ENCODE measurements at regions not wholly inside any gene's neighbourhood (a gene's known extent, or its start where the extent isn't known, plus 50 kb on each side); places are given as distances from the start of the nearest gene placed in this dataset.

DNA sequence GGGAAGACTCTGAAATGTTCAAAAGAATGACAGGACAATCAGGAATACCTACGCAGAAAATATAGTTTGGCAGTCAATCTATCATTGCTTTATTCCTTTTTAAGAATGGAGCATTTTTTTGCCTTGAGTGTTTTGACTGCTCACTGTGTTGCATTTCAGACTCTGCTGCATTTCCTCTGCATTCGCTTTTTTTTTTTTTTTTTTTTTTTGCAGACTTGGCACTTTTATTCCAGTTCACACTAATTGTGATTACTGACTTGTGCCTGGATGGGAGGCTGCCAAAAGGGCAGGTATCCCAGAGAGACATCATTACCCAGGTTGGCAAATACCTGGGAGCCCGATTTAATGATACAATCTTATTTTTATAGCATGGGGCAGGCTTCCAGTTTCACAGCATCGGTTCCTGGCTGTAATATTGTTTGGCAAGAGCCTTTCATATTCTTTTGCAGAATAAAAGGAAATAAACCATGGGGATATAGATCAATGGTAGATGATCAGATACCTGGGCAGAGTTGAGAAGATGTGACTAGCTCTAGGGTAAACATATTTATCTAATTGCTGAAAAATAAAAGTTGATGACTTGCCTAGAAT lies 1132.6 kb downstream of the MAT2B start:
- no peak for DNase-seq

DNA sequence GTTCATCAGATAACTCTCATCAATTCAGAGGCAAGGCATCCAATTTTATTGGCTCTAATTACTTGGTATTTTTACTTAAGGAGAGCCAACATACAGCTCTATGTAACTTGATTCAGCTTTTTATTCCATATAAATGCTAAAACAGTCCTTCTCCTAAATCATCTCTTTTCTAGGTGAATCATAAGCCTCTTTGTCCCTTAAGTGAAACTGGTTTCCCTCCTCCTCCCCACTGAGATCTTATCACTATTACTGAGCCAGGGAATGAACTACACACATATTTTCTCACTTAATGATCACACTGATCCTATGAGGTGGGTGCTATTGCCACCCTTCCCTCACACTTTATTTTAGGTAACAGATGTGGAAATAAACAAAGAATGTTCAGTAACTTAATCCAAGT lies 1143.8 kb downstream of the MAT2B start:
- no peak for DNase-seq

DNA sequence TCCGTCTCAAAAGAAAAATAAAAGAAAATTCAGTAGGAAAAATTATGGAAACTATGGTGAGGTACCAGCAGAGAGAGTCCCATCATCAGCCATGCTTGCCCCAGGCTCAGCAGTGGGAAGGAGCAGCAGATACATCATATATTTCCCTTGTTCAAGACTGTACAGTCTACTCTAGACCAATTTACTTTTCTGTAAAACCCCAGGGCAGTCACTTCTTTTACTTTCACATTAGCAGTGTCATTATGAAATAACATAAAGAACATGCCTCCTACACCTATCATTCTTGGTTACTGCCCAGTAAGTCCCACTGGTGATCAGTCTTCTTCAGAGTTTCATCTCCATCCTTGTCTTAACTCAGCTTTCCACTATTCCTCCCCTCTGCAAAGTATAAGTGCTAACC lies 1145.0 kb downstream of the MAT2B start:
- DNase-seq = no peak

DNA sequence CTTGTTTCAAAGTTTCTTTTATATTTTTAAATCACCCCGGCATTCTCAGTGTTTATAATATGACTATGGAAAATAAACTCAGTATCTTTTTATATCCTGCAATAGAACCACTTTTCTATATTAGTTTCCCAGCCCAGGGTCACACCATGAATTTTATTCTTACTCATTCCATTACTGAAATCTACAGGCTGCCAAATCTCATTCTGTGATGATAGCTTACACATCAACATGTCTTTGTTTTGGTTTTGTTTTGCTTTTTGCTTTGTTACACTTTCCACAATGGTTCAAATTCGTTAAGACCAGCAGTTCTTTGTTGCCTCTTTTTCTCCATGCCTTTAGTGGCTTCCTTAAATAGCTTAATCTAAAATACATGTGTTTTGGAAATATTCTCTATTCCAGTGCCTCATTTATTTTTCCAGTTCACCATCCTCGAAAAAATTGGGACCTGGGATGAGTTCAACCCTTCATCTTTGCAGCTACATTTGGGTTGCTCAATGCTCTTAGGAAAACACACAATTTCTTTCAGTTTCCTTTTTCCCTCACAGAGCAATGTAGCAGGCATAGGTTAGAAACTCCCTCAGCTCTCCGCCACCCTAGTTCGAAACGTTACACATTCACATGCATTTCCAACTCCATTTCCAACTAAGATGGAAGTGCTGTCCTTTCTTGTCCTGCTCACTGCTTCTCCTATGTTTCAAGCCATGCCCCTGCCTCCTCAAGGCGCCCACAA lies 1146.3 kb downstream of the MAT2B start:
- DNase-seq = no peak

DNA sequence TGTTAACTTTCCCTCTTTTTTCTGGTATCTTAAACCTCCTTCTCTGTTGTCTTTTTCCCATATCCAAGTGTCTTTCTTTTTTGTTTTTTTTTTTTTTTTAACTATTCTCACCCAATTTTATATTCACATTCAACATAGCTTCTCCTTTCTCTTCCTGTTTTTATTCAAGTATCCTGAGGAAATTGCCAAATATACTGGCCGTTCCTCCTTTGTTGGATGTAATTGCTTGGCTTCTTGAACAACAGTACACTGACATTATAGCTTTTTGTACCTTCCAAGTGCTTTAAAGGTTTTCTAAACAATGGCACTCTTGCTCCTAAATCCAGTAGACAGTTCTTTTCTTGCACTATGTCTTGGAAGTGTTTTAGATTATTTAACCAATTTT lies 1146.8 kb downstream of the MAT2B start:
- DNase-seq = no peak

DNA sequence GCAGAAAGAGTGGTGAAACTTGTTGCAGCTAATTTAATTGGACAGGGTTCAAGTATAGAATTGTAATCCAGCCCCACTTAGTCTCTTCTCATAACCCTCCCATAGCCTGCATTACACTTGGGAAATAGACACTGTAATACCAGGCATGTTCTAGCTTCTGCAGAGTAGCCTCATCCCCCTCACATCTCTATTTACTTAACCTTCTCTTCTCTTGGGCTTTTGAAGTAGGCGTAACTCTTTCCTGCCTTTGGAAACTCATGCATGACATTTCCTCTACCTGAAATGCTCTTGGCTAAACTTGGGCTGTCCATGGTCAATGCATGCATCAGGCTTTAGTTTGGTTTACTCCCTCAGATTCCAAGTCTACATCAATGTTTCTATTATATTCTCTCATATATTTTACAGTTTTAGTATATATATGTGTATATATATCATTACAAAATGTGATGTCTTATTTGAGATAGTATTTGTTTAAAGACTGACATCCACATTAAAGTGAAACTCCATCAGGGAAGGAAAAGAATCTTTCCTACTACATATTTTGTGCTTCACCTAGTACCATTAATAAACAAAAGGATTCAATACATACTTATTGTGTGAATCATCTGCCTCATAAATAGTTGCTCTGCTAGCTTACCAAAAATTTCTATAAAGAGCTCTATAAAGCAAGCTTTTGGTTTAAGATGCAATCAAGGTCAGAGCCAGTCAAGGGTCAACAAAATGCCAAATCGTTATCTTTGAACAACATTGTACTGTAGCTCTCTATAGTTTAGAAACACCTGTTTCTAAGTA lies 1158.0 kb downstream of the MAT2B start:
- no peak for DNase-seq

DNA sequence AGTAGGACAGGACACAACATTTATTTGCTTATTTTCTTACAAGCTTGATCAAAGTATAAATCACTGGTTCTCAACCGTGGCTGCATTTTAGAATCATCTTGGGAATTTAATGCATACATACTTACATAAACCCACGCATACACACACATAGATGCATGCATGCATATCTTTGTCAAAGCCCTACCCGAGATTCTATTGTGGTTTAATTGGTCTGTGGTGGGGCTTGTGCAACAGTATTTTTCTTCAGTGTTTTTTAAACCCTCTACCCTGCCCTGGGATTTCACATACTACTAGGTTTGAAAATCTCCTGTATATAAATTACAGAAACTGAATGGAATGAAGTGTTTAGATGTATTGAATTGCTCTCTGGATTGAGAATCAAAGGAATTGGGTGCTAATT lies 1166.2 kb downstream of the MAT2B start:
- DNase-seq = no peak

DNA sequence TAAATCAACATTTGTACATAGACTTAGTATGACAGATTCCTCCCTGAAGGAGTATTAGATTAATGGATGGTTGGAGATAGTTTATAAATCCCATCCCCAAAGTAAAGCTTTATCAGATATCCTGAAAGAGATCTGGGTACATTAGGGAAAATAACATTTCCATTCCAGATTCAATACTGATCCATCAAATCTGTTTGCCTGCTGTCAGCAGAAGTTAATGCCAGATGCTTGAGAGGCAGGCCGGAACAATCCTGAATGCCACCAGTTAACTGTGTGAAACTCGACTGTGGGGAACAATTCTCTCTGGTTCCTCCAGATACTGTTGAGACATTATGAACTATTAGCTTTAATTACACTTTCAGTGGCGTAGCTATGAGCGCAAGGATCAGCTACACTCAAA lies 1166.8 kb downstream of the MAT2B start:
- DNase-seq = no peak

DNA sequence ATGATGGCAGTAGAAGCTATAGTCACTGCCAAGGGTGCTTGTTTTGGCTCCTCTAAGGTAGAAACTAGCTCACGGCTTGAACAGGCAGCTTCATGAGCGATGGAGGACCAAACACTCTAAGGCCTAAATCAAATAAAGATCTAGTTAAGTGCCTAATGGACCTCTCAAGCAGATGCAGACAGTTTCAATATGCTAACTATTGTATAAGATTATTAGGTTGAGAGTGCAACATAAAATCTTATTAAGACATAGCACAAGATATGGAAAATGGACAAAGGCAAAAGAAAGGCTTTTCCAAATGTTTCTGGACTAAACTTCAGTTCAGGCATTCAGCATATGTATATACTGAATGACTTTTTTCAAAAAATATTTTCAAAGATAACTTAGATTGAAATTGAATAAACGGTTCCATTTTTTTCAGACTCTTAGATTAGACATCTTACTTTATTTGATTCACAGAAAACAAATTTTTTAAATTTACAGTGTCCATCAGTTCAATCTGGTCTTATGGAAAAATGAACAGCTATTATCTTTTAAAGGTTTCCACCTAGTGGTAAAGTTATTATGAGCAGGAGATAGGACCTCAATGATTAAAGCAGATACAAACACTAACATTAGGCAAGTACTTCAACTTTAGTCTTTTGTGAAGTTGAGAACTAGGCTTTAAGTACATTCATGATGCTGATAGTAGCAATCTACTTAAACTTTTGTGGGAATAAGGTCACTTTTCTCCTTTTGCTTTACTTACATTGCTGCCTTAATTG lies 1167.7 kb downstream of the MAT2B start:
- no peak for DNase-seq

DNA sequence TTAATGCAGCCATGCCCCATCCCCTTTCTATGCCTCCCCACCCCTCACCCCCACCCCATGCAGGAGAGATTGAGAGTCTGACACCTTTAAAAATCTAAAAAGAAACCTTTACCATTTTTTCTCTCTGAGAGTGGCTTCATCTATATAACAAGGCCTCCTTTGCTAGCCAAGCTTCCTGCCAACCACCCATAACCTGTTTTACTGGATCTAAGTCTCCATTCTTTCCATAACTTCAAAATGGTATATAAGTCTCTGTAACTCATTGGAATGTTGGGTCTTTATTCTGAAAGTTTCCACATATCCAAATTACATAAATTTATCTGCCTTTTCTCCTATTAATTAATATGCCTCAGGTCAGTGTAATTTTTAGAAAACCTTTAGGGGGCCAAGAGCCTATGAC lies 1174.0 kb downstream of the MAT2B start:
- no peak for DNase-seq

DNA sequence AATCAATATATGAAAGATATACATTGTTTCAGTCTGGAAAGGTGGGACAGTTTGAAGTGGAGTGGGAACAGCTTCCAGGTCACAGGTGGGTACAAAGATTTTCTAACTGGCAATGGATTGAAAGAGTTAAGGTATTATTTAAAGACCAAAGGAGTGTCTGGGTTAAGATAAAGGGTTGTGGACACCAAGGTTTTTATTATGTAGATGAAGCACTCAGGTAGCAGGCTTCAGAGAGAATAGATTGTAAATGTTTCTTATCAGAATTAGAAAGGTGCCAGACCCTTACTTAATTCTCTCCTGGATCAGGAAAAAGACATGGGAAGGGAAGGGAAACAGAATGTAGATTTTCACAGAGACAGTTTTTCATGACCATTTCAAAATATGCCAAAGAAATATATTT lies 1174.8 kb downstream of the MAT2B start:
- DNase-seq = no peak

DNA sequence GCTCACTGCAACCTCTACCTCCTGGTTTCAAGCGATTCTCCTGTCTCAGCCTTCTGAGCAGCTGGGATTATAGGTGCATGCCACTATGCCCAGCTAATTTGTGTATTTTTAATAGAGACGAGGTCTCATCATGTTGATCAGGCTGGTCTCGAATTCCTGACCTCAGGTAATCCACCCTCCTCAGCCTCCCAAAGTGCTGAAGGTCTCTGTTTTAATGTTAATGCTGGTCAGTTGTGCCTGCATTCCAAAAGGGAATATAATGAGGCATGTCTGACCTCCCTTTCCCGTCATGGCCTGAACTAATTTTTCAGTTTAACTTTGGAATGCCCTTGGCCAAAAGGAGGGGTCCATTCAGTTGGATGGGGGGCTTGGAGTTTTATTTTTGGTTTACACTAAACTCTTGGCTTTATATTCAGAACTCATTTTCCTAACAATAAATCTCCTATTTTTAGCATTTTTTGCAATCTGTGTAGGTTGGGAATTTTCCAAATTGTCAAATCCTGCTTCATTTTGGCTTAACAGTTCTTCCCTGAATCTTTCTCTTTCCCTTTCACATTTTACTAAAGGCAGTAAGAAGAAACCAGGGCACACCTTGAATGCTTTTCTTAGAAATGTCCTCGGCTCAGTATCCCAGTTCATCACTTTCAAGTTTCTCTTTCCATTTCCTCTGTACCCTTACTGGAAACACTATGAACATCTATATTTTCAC lies 1175.5 kb downstream of the MAT2B start:
- no peak for DNase-seq

DNA sequence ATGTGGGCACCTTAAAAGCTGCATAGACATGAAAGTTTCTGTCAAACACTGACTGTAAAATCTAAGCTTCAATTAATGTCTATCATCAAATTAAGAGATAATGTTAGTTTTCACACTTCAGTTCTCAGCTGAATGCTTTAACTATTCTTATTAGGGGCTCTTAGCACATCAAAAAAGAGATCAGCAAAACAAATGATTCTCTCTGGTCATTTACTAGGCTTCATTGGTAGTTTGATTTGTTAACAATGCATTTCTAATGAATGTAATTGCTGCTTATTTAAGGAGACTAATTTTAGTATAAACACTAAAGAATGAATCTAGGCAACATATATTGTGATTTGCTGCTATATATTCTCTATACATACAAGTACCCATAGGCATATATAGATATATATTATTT lies 1182.0 kb downstream of the MAT2B start:
- DNase-seq = no peak

DNA sequence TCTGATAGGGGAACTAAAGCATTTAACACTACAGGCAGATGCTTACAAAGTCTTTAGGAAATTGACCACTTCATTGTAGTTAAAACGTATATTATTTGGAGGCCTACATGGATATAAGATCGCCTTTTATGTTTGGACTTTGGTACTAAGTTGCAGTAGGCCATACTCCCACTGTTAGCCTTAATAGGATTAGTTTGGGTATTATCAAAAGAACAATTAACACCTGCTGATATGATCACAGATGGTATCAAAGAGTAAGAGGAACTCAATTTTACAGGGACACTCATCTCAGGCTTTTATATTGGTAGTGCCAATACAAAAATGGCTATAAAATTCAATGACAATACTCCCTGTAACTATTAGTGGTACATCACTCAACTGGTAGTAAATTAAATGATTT lies 1183.0 kb downstream of the MAT2B start:
- DNase-seq = no peak

DNA sequence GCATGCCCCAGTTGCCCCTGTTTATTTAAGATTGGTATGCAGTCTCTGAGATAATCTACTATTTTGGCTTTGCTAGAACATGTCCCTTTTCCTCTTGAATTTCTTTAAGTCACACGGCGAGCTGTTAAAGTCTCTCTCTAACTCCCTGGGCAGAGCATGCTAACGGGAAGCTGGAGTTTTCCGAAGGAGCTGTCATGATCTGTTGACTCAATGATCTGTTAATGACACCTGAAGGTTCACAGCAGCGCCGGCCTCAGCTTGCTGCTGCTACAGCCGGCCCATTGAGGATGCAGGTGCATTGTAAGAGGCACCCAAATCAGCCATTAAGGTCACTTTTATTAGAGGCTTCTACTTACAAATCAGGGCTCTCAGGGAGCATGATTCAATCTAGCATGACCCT lies 1203.4 kb downstream of the MAT2B start:
- no peak for DNase-seq

DNA sequence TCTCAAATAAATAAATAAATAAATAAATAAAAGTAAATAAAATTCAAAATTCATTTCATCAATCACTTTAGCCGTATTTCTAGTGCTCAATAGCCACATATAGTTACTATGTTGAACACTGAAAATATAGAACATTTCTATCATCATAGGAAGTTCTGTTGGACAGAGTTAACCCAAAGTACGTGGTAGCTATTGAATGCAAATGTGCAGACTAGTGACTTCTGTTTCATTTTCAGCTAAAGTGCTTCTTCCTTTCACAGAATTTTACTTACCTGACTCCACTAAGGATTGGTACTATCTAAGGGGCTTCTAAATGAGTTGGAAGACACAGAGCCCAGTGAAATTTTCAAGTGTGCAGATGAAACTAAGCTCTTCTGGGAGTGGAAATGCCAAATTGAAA lies 1208.3 kb downstream of the MAT2B start:
- no peak for DNase-seq

DNA sequence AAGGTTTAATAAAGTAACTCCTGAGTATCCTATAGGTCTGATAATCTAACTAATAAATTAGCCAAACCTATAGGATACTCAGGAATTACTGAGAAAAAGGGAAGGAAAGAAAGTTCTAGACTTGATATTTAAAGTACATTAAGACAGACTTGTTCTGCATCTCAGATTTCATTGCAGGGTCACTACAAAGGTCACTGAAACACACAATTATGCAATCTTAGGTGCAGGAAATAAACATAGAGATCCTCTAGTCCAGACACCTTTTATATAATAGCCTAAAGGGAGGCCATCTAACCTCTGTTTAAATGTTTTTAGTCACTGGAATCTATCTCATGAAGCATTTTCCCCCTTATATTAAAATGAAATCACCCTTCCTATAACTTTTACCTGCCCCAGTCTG lies 1215.7 kb downstream of the MAT2B start:
- no peak for DNase-seq

DNA sequence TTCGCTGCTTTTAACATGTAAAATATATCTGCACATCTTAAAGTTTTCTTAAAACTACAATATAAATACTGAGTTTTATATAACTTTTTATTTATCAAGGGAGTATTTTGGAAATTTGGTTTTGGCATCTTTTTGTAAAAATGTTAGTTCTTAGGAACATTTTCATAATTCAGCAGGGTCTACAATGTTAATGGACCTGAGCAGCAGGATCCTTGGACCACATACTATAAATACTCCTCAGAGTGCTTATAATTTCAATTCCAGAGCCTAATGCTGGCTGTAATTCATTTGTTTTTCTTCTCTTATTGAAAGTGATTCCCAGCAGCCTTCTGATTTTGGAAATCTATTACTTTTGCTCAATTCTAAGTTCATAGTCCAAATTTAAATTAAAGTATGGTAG lies 1216.2 kb downstream of the MAT2B start:
- no peak for DNase-seq

DNA sequence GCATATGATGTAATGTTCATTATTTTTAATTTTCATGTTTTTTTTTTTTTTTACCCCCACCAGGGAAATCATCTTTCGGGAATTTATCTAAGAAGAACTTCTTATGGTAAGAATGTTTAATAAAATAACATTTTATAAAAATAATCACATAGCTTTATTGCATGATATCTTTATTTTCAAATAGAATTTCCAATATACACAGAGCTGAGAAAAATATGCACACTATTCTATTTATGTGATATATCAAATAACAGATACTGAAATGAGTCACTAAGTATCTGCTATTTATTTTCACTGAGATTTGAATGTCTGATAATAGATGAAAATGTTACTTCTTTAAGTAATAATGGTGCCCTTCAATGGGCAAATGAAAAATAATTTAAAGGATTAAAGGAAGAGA lies 1217.3 kb downstream of the MAT2B start:
- no peak for DNase-seq

DNA sequence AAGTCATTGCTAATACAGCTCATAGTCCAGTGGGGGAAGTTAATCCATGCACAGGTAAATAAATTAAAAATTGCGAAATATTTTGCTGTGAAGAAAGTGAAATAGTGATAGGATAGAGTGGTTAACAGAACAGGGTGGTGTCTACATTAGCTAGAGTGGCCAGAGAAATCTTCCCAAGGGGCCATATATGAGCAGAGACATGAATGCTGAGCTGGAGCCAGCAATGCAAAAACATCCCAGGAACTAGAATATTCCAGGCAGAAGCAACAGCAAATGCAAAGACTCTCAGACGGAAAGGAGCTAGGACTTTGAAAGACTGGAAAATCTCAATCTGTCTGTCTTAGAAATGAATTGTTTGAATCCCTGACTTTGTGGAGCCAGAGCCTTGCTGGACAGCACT lies 1221.6 kb downstream of the MAT2B start:
- no peak for DNase-seq

DNA sequence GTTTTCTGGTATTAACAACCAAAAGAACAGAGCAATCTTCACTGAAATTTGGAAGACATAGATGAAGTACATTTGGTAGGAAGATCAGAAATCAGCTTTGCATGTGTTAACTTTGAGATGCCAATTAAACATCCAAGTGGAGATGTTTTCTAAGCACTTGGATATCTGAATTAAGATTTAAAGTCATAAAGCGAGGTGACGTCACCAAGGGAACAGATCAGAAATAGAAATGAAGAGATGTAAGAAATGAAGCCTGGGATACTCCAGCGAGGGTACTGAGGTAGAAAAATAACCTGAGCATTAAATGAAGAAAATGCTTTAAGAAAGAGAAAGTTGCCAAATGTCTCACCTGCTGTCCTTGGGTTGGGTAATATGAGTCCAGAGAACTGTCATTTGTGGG lies 1223.3 kb downstream of the MAT2B start:
- no peak for DNase-seq

DNA sequence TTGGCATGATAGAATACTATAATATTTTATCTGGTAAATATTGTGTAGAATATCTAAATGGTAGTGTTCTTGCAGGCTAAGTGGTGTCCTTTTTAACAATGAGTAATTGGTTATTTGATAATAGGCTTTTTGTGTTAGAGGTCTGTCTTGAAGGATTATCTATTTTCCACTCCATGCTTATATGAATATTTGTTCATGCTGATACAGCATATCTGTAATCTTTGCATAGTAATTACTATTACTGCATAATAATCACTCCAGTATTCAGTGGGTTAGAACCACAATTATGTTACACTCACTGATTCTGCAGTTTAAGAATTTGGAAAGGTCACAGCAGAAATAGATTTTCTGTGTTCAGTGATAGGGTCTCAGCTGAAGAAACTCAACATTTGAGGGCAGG lies 1229.9 kb downstream of the MAT2B start:
- no peak for DNase-seq

DNA sequence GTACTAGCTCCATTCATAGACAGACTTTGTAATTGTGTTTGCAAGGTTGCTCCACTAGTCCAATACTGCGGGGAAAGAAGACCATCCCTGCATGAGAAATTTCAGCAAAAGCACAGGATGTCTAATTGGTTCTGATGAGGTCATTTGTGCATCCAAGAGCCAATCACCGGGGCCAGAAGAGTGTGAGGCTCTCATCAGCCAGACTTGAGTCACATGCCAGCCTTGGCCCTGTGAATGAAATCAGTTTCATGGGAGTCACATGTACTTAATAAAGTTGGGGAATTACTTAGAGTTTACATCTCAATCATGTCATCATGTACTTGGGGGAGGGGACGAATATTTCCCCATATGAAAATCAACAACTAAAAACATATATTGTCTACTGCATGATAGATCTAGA lies 1236.0 kb downstream of the MAT2B start:
- DNase-seq = no peak

Data from T-helper 9 cell (primary cell).